CD1c-positive myeloid dendritic cell (primary cell): ENCODE measurements at regions not wholly inside any gene's neighbourhood (a gene's known extent, or its start where the extent isn't known, plus 50 kb on each side); places are given as distances from the start of the nearest gene placed in this dataset.
"Not testable (repeated sequence)": the region's sequence is repeated elsewhere in the genome, so short reads cannot be mapped to it uniquely, and the experiment has no call there.

Experiments
- DNase-seq: peaks from one replicate; pipeline ENCODE4 v3.0.0-alpha.2; 2016; ENCODE audit errors: extremely low spot score

DNA sequence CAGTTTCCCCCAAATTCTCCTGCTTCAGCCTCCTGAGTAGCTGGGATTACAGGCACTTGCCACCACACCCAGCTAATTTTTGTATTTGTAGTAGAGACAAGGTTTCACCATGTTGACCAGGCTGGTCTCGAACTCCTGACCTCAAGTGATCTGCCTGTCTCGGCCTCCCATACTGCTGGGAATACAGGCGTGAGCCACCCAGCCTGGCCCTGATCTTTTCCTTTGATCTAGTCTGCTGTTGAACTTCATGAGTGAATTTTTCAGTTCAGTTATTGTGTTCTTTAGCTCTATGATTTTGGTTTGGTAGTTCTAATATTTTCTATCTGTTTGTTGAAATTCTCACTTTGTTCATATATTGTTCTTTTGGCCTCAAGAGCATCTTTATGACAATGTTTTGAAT is 83.4 kb upstream of the RAP2C start:
- DNase-seq = not testable (repeated sequence)

DNA sequence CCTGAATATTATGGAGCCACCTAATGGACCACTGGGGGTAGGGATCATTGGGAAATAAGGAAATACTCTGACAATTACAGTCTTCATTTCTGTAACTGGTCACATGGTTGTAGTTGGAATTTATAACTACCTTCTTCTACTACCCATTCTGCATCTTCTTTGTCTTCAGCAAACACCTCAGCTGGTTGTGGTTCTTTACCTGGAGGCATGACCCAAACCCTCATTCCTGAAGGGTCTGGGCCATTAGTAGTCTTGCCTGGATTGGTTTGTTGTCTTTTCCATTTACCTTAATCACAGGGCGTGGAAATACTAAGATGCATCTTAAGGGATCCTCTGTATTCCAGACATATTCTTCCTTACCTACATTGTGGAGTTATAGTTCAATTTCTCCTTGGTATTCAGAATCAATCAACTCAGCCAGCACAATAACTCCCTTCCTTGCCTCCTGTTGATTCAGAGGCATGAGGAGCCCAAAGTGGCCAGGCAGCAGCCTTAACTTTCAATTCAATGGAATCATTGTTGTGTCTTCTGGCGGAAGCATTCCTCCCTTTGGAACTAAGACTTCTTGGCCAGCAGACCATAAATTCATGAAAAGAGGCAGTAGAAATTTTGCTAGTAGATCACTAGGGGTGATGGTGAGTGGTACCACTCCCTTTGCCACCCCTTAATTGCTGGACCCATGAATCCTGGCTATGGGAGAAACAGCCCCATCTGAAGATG is 75.7 kb upstream of the RAP2C start:
- DNase-seq = no peak

- no peak for DNase-seq
Observed at GRCh38 chrX:132294192-132294591, 74.9 kb upstream of the RAP2C start.

DNA sequence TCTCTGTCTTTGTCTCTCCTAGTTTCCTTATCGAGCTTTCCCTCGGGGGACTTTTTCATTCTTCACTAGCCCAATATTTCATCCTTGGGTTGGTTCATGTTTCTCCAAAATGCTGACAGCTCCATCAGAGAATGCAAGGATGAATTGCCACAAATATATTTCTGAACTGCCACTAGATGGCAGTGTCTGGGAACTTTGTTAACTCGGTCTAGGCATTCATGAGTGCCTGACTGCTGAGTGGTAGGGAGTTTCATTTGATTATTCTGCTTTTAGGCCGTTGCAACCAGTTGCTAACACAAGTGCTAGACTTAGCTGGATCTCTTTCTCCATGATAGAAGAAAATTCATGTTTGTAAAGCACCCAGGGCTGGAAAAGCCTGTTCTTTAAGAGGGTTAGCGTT is 73.5 kb upstream of the RAP2C start:
- peak; percentile 41 for DNase-seq

DNA sequence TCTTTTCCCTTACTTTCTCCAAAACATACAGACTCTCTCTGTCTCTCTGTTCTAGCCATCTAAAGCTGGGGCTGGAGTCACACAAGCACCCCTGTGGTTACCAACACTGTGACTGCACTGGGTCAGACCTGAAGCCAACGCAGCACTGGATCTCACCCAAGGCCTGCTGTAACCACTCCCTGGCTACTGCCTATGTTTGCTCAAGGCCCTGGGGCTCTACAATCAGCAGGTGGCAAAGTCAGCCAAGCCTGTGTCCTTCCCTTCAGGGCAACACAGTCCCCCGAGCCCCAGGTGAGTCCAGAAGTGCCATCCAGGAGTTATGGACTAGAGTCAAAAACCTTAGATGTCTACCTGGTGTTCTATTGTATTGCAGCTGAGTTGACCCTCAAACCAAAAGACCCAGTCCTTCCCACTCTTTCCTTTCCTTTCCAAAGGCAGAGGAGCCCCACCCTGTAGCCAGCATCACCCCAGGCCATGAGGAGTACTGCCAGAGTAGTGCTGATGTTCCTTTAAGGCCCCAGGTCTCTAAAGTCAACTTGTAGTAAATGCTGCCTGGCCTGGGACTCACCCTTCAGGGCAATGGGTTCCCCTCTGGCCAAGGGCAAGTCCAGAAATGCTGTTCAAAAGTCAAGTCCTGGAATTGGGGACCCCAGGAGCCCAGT is 58.8 kb upstream of the RAP2C start:
- no peak for DNase-seq

DNA sequence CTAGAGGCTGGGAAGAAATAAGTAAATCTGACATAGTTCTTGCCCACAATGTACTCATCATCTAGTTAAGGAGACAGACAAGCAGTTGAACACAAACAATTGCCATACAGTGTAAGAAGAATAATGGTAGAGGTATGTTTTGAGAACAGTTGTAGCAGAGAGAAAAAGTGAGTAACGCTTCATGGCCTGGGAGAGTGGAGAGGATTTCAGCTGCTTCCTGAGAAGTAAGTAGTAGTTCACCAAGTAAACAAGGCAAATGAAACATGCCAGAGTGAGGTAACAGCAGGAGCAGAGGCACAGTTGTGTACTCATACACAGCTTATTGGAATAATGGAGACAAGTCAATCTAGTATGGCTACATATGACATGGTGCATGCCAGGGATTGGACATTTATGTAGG is 53.6 kb upstream of the RAP2C start:
- no peak for DNase-seq

DNA sequence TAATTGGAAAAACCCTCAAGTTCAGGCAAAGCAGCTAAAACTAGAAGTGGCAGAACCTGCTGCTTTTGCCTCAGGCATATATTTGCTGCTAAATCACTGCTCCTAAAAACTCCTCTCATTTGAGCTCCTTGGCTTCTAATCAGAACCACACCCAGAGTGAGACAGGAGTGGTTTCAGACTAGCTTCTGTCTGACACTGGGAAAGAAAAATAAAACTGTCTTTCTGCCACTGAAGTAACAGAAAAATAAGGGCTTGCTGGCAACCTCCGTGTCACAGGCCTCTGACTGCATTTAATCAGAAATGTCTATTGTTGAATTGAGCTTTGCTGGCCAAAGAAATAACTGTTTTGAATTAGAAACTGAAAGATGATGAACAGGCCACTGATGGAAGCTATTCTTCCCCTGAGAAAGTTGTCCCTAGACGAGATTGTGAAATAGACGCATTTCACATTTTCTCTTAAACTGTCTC is 52.1 kb upstream of the RAP2C start:
- DNase-seq = no peak

- DNase-seq = no peak
Observed at GRCh38 chrX:132270699-132271098, 51.5 kb upstream of the RAP2C start.

- DNase-seq = no peak
Observed at GRCh38 chrX:132270021-132270420, 50.8 kb upstream of the RAP2C start.
